ENCODE measurements at regions not wholly inside any gene's neighbourhood (a gene's known extent, or its start where the extent isn't known, plus 50 kb on each side); places are given as distances from the start of the nearest gene placed in this dataset.

DNA sequence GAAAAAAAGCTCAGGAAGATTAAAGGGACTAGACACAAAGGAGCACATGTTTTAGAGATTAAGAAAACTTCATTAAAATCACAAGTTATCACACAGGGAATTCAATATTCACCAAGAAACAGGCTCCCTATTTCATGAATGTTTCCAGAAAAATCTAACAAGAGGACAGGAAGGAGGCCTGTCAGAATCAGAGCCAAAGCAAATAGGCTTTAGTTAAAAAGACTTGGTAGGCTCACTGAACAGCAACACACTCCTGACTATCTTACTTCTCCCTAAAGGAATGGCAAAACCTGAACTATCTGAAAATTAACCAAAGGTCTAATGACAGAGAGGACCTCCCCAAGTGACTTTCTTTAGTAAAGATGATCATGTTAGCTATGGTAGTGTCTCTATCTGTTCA, 188.3 kb upstream of the MEOX2 start:
- no peak for TF ChIP-seq SP1 (IDR thresholded peaks at IDR 0.05)
- TF ChIP-seq, protein P1, sequence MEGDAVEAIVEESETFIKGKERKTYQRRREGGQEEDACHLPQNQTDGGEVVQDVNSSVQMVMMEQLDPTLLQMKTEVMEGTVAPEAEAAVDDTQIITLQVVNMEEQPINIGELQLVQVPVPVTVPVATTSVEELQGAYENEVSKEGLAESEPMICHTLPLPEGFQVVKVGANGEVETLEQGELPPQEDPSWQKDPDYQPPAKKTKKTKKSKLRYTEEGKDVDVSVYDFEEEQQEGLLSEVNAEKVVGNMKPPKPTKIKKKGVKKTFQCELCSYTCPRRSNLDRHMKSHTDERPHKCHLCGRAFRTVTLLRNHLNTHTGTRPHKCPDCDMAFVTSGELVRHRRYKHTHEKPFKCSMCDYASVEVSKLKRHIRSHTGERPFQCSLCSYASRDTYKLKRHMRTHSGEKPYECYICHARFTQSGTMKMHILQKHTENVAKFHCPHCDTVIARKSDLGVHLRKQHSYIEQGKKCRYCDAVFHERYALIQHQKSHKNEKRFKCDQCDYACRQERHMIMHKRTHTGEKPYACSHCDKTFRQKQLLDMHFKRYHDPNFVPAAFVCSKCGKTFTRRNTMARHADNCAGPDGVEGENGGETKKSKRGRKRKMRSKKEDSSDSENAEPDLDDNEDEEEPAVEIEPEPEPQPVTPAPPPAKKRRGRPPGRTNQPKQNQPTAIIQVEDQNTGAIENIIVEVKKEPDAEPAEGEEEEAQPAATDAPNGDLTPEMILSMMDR (IDR thresholded peaks at IDR 0.05; ENCODE audit: low read depth, low read length, missing input control), result no peak
- TF ChIP-seq, protein P2, sequence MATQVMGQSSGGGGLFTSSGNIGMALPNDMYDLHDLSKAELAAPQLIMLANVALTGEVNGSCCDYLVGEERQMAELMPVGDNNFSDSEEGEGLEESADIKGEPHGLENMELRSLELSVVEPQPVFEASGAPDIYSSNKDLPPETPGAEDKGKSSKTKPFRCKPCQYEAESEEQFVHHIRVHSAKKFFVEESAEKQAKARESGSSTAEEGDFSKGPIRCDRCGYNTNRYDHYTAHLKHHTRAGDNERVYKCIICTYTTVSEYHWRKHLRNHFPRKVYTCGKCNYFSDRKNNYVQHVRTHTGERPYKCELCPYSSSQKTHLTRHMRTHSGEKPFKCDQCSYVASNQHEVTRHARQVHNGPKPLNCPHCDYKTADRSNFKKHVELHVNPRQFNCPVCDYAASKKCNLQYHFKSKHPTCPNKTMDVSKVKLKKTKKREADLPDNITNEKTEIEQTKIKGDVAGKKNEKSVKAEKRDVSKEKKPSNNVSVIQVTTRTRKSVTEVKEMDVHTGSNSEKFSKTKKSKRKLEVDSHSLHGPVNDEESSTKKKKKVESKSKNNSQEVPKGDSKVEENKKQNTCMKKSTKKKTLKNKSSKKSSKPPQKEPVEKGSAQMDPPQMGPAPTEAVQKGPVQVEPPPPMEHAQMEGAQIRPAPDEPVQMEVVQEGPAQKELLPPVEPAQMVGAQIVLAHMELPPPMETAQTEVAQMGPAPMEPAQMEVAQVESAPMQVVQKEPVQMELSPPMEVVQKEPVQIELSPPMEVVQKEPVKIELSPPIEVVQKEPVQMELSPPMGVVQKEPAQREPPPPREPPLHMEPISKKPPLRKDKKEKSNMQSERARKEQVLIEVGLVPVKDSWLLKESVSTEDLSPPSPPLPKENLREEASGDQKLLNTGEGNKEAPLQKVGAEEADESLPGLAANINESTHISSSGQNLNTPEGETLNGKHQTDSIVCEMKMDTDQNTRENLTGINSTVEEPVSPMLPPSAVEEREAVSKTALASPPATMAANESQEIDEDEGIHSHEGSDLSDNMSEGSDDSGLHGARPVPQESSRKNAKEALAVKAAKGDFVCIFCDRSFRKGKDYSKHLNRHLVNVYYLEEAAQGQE (IDR thresholded peaks at IDR 0.05), result no peak
- TF ChIP-seq RAD21 (IDR thresholded peaks at IDR 0.05), result no peak
- TF ChIP-seq RXRA (IDR thresholded peaks at IDR 0.05), result no peak
- no peak for TF ChIP-seq JUND (IDR thresholded peaks at IDR 0.05)
- TF ChIP-seq TAF1 (conservative IDR thresholded peaks at IDR 0.05), result no peak
- TF ChIP-seq HNF4A (conservative IDR thresholded peaks at IDR 0.05), result no peak
- TF ChIP-seq, protein P3, sequence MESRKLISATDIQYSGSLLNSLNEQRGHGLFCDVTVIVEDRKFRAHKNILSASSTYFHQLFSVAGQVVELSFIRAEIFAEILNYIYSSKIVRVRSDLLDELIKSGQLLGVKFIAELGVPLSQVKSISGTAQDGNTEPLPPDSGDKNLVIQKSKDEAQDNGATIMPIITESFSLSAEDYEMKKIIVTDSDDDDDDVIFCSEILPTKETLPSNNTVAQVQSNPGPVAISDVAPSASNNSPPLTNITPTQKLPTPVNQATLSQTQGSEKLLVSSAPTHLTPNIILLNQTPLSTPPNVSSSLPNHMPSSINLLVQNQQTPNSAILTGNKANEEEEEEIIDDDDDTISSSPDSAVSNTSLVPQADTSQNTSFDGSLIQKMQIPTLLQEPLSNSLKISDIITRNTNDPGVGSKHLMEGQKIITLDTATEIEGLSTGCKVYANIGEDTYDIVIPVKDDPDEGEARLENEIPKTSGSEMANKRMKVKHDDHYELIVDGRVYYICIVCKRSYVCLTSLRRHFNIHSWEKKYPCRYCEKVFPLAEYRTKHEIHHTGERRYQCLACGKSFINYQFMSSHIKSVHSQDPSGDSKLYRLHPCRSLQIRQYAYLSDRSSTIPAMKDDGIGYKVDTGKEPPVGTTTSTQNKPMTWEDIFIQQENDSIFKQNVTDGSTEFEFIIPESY (IDR thresholded peaks at IDR 0.05), result no peak
- TF ChIP-seq, protein P4, sequence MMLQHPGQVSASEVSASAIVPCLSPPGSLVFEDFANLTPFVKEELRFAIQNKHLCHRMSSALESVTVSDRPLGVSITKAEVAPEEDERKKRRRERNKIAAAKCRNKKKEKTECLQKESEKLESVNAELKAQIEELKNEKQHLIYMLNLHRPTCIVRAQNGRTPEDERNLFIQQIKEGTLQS (IDR thresholded peaks at IDR 0.05), result no peak

All from liver (tissue), 3 donors.